OCI-LY1 (cell line): ENCODE measurements at regions not wholly inside any gene's neighbourhood (a gene's known extent, or its start where the extent isn't known, plus 50 kb on each side); places are given as distances from the start of the nearest gene placed in this dataset.

Experiments
- EZH2 ChIP-seq: fragments of 200-600 bp; sonication (generic), shearing (Covaris generic); IDR thresholded peaks from 2 replicates; pipeline ENCODE4 v1.8.0; 2017; ENCODE audit warnings: borderline replicate concordance, mixed run types, mild to moderate bottlenecking, antibody characterized with exemption, low read length, moderate library complexity, mixed read lengths
- TF ChIP-seq, protein P1 (sequence below): fragments of 200-600 bp; sonication (generic), shearing (Covaris generic); IDR thresholded peaks from 2 replicates; pipeline ENCODE4 v1.5.1; 2017; ENCODE audit warnings: mild to moderate bottlenecking, antibody characterized with exemption, low read length, moderate library complexity, mixed read lengths

DNA sequence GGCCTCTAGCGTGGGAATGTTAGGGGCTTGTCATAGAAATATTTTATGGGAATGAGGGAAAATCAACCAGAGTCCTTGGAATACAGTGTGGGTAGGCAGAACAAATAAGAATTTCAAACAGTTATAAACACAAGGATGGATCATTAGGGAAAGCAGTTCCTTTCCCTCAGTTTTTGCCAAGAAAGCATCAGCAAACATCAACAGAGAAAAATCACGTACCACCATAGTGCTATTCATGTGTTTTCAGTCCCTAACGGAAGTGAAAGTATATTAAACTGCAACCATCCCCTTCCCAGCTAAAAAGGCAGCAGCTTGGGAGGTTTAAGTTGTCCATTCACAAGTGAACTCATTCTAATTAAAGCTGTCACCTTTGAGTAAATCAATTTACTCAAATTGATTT, 334.4 kb upstream of the PCDH18 start:
- TF ChIP-seq, protein P1, sequence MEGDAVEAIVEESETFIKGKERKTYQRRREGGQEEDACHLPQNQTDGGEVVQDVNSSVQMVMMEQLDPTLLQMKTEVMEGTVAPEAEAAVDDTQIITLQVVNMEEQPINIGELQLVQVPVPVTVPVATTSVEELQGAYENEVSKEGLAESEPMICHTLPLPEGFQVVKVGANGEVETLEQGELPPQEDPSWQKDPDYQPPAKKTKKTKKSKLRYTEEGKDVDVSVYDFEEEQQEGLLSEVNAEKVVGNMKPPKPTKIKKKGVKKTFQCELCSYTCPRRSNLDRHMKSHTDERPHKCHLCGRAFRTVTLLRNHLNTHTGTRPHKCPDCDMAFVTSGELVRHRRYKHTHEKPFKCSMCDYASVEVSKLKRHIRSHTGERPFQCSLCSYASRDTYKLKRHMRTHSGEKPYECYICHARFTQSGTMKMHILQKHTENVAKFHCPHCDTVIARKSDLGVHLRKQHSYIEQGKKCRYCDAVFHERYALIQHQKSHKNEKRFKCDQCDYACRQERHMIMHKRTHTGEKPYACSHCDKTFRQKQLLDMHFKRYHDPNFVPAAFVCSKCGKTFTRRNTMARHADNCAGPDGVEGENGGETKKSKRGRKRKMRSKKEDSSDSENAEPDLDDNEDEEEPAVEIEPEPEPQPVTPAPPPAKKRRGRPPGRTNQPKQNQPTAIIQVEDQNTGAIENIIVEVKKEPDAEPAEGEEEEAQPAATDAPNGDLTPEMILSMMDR = no peak
- no peak for TF ChIP-seq EZH2
